SU-DHL-6 (cell line): ENCODE measurements at regions not wholly inside any gene's neighbourhood (a gene's known extent, or its start where the extent isn't known, plus 50 kb on each side); places are given as distances from the start of the nearest gene placed in this dataset.

ENCODE experiments used
- H2AFZ ChIP-seq: fragments of 200-600 bp; sonication (generic); 2 replicates; pipeline ENCODE4 v1.6.1; 2014; ENCODE audit warnings: low read depth, mild to moderate bottlenecking, moderate library complexity, mixed read lengths, antibody characterized with exemption, low read length; ENCODE audit not compliant: severe bottlenecking
- H3F3A ChIP-seq: fragments of 200-600 bp; shearing (Covaris generic); 2 replicates; pipeline ENCODE4 v1.6.0; 2016; ENCODE audit warnings: antibody characterized with exemption, mild to moderate bottlenecking; ENCODE audit not compliant: insufficient read depth
- H3K27ac ChIP-seq: fragments of 200-600 bp; sonication (generic); 2 replicates; pipeline ENCODE4 v1.5.1; 2016; ENCODE audit warnings: low read depth, mild to moderate bottlenecking, low read length, moderate library complexity, mixed read lengths
- H3K27me3 ChIP-seq: fragments of 200-600 bp; sonication (generic), shearing (Covaris generic); 2 replicates; pipeline ENCODE4 v1.6.0; 2014; ENCODE audit warnings: mild to moderate bottlenecking, low read length
- H3K36me3 ChIP-seq: fragments of 200-600 bp; sonication (generic); 2 replicates; pipeline ENCODE4 v1.6.1; 2014; ENCODE audit warnings: mild to moderate bottlenecking, low read length, mixed read lengths
- H3K4me2 ChIP-seq: fragments of 300-600, 200-600 bp; shearing (Covaris generic), sonication (generic); 2 replicates; pipeline ENCODE4 v1.6.0; 2014; ENCODE audit warnings: low read length, low read depth, mild to moderate bottlenecking; ENCODE audit not compliant: poor library complexity, severe bottlenecking
- H3K4me3 ChIP-seq: fragments of 200-600 bp; sonication (generic); 2 replicates; pipeline ENCODE4 v1.5.1; 2014; ENCODE audit warnings: antibody characterized with exemption, low read length, mild to moderate bottlenecking, mixed read lengths; ENCODE audit not compliant: insufficient read depth, poor library complexity, severe bottlenecking
- H3K79me2 ChIP-seq: fragments of 200-600 bp; sonication (generic); 2 replicates; pipeline ENCODE4 v1.6.1; 2014; ENCODE audit warnings: mild to moderate bottlenecking, low read length, moderate library complexity; ENCODE audit not compliant: insufficient read depth
- H3K9ac ChIP-seq: fragments of 200-600 bp; sonication (generic); 2 replicates; pipeline ENCODE4 v1.7.0; 2014; ENCODE audit warnings: mild to moderate bottlenecking, low read length
- H3K9me2 ChIP-seq: fragments of 200-600 bp; sonication (generic); replicated peaks from 2 replicates; pipeline ENCODE4 v1.6.1; 2014; ENCODE audit warnings: low read length; ENCODE audit not compliant: insufficient read depth
- H3K9me3 ChIP-seq: fragments of 200-600 bp; sonication (generic); 2 replicates; pipeline ENCODE4 v1.6.1; 2014; ENCODE audit warnings: low read length, mixed read lengths; ENCODE audit not compliant: insufficient read depth
- H4K20me1 ChIP-seq: fragments of 200-600 bp; sonication (generic); 2 replicates; pipeline ENCODE4 v1.6.1; 2014; ENCODE audit warnings: low read depth, mild to moderate bottlenecking, antibody characterized with exemption, low read length, moderate library complexity, mixed read lengths
- CTCF ChIP-seq: fragments of 200-600 bp; sonication (generic); IDR thresholded peaks from one replicate; pipeline ENCODE4 v1.5.1; 2017; ENCODE audit warnings: antibody characterized with exemption, mild to moderate bottlenecking, low read length, moderate library complexity; ENCODE audit not compliant: insufficient read depth, poor library complexity, severe bottlenecking
- EZH2phosphoT487 ChIP-seq: fragments of 200-600 bp; sonication (generic), shearing (Covaris generic); conservative IDR thresholded peaks from 2 replicates; pipeline ENCODE4 v1.6.1; 2018; ENCODE audit warnings: mild to moderate bottlenecking, antibody characterized with exemption, low read length, moderate library complexity, mixed read lengths

- H3K4me3 ChIP-seq, result no peak overlapping the region
- H3K27ac ChIP-seq, result no peak overlapping the region
- H3K36me3 ChIP-seq, result no peaks in the 10 kb centered on the region
- H3F3A ChIP-seq, result no peaks in the 10 kb centered on the region
- no peaks in the 10 kb centered on the region for H4K20me1 ChIP-seq
- no peaks in the 10 kb centered on the region for H3K9me2 ChIP-seq
- H3K9me3 ChIP-seq, result no peaks in the 10 kb centered on the region
- H3K79me2 ChIP-seq, result no peaks in the 10 kb centered on the region
- H3K4me2 ChIP-seq, result no peak overlapping the region
- TF ChIP-seq CTCF, result no peak
- no peak overlapping the region for H3K9ac ChIP-seq
- no peak overlapping the region for H2AFZ ChIP-seq
- H3K27me3 ChIP-seq, result no peaks in the 10 kb centered on the region
These were observed 433.4 kb downstream of the TMEM38B start for GRCh38 chr9:106127776-106128175.

- H3K9me3 ChIP-seq, result no peaks in the 10 kb centered on the region
- no peak overlapping the region for H3K4me2 ChIP-seq
- no peaks in the 10 kb centered on the region for H3K36me3 ChIP-seq
- H3K4me3 ChIP-seq, result no peak overlapping the region
- H4K20me1 ChIP-seq, result no peaks in the 10 kb centered on the region
- H3K9me2 ChIP-seq, result no peaks in the 10 kb centered on the region
- H2AFZ ChIP-seq, result no peak overlapping the region
- H3K9ac ChIP-seq, result no peak overlapping the region
- no peaks in the 10 kb centered on the region for H3F3A ChIP-seq
- no peak for TF ChIP-seq EZH2phosphoT487
- TF ChIP-seq CTCF, result no peak
- H3K27me3 ChIP-seq, result no peaks in the 10 kb centered on the region
- H3K27ac ChIP-seq, result no peak overlapping the region
- H3K79me2 ChIP-seq, result no peaks in the 10 kb centered on the region
These were observed 436.0 kb downstream of the TMEM38B start for GRCh38 chr9:106130374-106130773.

GRCh38 chr9:106143781-106144180, 449.4 kb downstream of the TMEM38B start:
- H2AFZ ChIP-seq, result no peak overlapping the region
- H3K4me3 ChIP-seq, result no peak overlapping the region
- no peaks in the 10 kb centered on the region for H3K9me2 ChIP-seq
- H3K27me3 ChIP-seq, result no peaks in the 10 kb centered on the region
- H3K9ac ChIP-seq, result no peak overlapping the region
- TF ChIP-seq CTCF (no peak), EZH2phosphoT487 (no peak)
- H3K27ac ChIP-seq, result no peak overlapping the region
- H3F3A ChIP-seq, result no peaks in the 10 kb centered on the region
- H3K36me3 ChIP-seq, result no peaks in the 10 kb centered on the region
- H4K20me1 ChIP-seq, result no peaks in the 10 kb centered on the region
- no peak overlapping the region for H3K4me2 ChIP-seq
- no peaks in the 10 kb centered on the region for H3K9me3 ChIP-seq
- H3K79me2 ChIP-seq, result no peaks in the 10 kb centered on the region
